Dedifferentiated amniotic fluid mesenchymal stem cell (primary cell): ENCODE measurements at regions not wholly inside any gene's neighbourhood (a gene's known extent, or its start where the extent isn't known, plus 50 kb on each side); places are given as distances from the start of the nearest gene placed in this dataset.

Source experiments
- DNase-seq: peaks from one replicate; pipeline ENCODE4 v3.0.0-alpha.2; 2016; ENCODE audit errors: extremely low spot score

- no peak for DNase-seq
Observed at GRCh38 chr19:16022681-16023080, 53.6 kb upstream of the TPM4 start.

GRCh38 chr19:16023146-16023915, 53.0 kb upstream of the TPM4 start:
- no peak for DNase-seq

GRCh38 chr19:16024266-16025107, 51.8 kb upstream of the TPM4 start:
- no peak for DNase-seq

GRCh38 chr19:16025108-16026101, 50.9 kb upstream of the TPM4 start:
- DNase-seq = peak; percentile 24

- DNase-seq = no peak
Observed at GRCh38 chr19:16026131-16026530, 50.2 kb upstream of the TPM4 start.
